ENCODE measurements at regions not wholly inside any gene's neighbourhood (a gene's known extent, or its start where the extent isn't known, plus 50 kb on each side); places are given as distances from the start of the nearest gene placed in this dataset.

GRCh38 chr7:132022188-132022587, 465.8 kb upstream of the PODXL start:
- TF ChIP-seq POLR2AphosphoS5 (IDR thresholded peaks at IDR 0.05) (no peak), CTCF (IDR thresholded peaks at IDR 0.05) (no peak)
